ENCODE measurements at regions not wholly inside any gene's neighbourhood (a gene's known extent, or its start where the extent isn't known, plus 50 kb on each side); places are given as distances from the start of the nearest gene placed in this dataset.

DNA sequence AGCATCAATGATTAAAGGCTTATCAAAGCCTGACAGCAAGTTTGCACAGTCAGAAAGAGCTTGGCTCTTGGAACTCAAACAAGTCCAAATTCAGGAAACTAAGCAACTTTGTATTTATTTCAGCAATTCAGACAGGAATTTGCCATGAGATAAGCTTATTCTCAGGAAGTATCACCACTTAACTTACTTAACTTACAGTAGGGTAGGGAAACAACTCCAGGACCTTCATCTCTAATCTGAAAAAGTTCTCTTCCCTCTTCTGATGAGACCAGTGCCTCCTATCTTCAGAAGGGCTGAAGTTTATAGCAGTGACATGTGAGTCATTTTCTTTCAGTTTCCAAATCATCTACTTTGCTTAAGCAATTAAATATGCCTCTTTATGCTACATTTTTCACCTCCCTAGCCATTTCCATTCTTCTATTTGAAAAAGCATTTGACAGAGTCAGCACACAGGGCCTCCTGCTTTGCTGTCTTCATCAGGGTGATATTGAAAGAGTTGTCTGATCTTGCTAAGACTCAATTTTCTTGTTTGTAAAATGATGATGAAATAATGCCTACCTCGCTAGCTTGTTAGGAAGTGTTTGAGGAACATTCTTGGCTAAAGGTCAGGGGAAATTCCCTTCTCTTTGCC, 389.5 kb downstream of the RND3 start:
- Mint-ChIP-seq H3K9me3 (no peaks in the 10 kb centered on the region), H3K27ac (no peak overlapping the region), H3K27me3 (ENCODE audit: low read depth) (no peaks in the 10 kb centered on the region), H3K36me3 (ENCODE audit: insufficient read depth in 2 of 2) (no peaks in the 10 kb centered on the region), H3K4me3 (no peak overlapping the region), H3K4me1 (ENCODE audit: low read depth) (no peaks in the 10 kb centered on the region)
- DNase-seq (no peak), ATAC-seq (replicated peaks in 1 of 2) (no peak)

DNA sequence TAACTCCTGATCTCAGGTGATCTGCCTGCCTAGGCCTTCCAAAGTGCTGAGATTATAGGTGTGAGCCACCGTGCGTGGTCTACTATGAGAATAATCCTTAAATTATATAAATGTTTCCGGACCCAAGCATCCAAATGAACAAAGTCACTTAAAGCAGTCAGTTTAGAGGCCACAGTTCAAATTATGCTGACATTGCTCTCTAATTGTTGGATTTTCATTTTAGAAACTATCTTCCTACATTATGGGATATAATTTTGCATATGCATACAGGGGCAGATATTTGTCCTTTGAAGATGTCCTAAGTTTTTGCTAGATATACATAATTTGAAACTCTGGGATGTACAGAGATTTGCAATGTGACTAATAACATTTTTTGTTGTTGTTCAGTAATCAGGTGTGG, 390.1 kb downstream of the RND3 start:
- DNase-seq (no peak), ATAC-seq (replicated peaks in 1 of 2) (no peak)
- H3K27me3 Mint-ChIP-seq (ENCODE audit: low read depth): no peaks in the 10 kb centered on the region
- H3K4me1 Mint-ChIP-seq (ENCODE audit: low read depth): no peaks in the 10 kb centered on the region
- H3K4me3 Mint-ChIP-seq: no peak overlapping the region
- no peaks in the 10 kb centered on the region for H3K36me3 Mint-ChIP-seq (ENCODE audit: insufficient read depth in 2 of 2)
- H3K27ac Mint-ChIP-seq: no peak overlapping the region
- H3K9me3 Mint-ChIP-seq: no peaks in the 10 kb centered on the region

DNA sequence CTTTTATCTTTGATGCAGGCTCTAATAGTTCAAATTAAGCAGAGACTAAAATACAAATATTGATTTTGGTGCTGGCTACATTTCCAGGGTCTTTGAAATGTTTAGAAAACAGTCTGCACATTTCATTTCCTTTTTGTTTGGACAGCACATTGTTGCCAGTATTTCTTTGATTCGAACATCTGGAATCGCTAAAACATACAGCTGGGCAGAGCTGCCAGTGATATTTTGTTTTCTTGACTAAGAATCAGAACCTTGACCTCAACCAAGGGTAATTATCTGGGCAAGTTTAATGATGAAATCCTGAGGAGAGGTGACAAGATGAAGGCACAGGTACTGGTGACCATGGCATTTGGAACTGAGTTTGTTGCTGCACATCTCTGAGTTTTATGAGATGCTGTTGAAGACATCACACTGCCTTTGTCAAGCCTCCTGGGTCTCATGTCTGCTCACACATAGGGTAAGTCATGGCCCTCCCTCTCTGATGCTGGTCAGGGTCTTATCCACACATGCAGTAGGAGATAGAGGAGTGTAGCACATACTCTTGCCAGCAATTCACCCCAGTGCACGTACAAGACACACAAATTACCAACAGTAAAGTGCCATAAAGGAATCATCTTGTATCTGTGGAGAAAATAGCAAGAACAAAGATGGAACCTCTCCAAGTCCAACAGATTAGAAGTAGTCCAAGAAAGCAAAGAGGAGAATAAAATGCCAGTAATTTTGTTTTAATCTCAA, 391.9 kb downstream of the RND3 start:
- ATAC-seq (replicated peaks in 1 of 2) (no peak), DNase-seq (no peak)
- no peaks in the 10 kb centered on the region for H3K27me3 Mint-ChIP-seq (ENCODE audit: low read depth)
- no peaks in the 10 kb centered on the region for H3K9me3 Mint-ChIP-seq
- no peaks in the 10 kb centered on the region for H3K36me3 Mint-ChIP-seq (ENCODE audit: insufficient read depth in 2 of 2)
- no peaks in the 10 kb centered on the region for H3K4me1 Mint-ChIP-seq (ENCODE audit: low read depth)
- no peak overlapping the region for H3K4me3 Mint-ChIP-seq
- no peak overlapping the region for H3K27ac Mint-ChIP-seq

DNA sequence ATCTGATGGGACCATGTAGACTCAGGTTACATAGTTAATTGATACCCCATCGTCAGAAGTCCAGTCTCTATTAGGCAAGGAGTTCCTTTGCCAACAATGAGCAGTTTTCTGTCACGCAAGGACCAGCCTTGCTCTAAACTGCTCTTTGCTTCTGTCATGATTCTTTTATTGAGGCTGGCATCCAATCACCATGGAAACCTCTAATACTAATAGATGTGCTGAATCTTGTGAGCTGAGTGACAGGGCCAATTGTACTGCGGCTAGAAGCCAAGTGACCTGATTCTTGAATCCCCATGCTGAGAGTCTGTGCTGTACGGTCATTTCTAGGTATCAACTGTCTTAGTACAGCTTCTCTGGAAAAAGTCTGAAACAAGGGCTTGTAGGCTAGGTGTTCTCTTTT, 395.6 kb downstream of the RND3 start:
- H3K36me3 Mint-ChIP-seq (ENCODE audit: insufficient read depth in 2 of 2): no peaks in the 10 kb centered on the region
- no peak for ATAC-seq (replicated peaks in 1 of 2)
- H3K27me3 Mint-ChIP-seq (ENCODE audit: low read depth): no peaks in the 10 kb centered on the region
- H3K4me3 Mint-ChIP-seq: no peak overlapping the region
- no peak for DNase-seq
- H3K4me1 Mint-ChIP-seq (ENCODE audit: low read depth): no peaks in the 10 kb centered on the region
- no peak overlapping the region for H3K27ac Mint-ChIP-seq
- H3K9me3 Mint-ChIP-seq: no peaks in the 10 kb centered on the region

DNA sequence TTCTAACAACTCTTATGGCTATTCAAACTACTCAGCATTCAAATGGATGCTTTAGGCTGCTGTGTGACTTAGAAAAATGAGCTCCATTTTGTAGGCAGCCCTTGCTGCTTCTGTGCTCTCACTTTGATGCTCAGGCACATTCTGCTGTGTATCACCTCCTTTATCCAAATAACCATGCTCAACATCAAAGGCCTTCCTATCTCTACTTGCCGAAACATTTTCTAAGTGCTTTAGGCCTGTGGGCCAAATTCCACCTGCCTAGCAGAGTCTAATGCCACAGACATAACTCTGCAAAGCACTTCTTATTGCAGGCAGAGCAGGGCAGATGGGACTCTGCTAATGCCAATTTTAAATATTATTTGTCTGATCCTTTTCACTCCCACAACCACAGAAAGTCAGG, 397.4 kb downstream of the RND3 start:
- H3K27me3 Mint-ChIP-seq (ENCODE audit: low read depth): no peaks in the 10 kb centered on the region
- H3K36me3 Mint-ChIP-seq (ENCODE audit: insufficient read depth in 2 of 2): no peaks in the 10 kb centered on the region
- H3K4me3 Mint-ChIP-seq: no peak overlapping the region
- no peaks in the 10 kb centered on the region for H3K4me1 Mint-ChIP-seq (ENCODE audit: low read depth)
- DNase-seq (no peak), ATAC-seq (replicated peaks in 1 of 2) (no peak)
- no peak overlapping the region for H3K27ac Mint-ChIP-seq
- no peaks in the 10 kb centered on the region for H3K9me3 Mint-ChIP-seq

DNA sequence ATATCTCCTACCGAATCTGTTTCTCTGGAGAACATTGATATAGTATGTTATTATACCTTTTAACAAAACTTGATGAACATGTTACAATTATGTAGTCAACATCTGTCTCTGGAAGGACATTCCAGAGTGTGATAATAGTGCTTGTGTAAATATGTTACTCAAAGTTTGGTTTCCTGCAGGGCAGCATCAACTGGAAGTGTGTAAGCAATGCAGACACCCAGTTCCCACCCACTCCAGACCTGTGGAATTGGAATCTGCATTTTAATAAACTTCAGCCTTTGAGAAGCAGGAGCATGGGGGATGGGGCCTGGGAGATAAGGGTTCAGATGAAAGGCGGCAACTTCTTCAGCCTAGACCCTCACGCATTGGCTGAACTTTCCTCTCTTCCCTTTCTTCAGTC, 398.9 kb downstream of the RND3 start:
- DNase-seq (no peak), ATAC-seq (replicated peaks in 1 of 2) (no peak)
- Mint-ChIP-seq H3K27me3 (ENCODE audit: low read depth) (no peaks in the 10 kb centered on the region), H3K36me3 (ENCODE audit: insufficient read depth in 2 of 2) (no peaks in the 10 kb centered on the region), H3K27ac (no peak overlapping the region), H3K4me3 (no peak overlapping the region), H3K9me3 (peaks cover 0 to 1% of the 10 kb centered on the region in 2 donors), H3K4me1 (ENCODE audit: low read depth) (no peaks in the 10 kb centered on the region)

DNA sequence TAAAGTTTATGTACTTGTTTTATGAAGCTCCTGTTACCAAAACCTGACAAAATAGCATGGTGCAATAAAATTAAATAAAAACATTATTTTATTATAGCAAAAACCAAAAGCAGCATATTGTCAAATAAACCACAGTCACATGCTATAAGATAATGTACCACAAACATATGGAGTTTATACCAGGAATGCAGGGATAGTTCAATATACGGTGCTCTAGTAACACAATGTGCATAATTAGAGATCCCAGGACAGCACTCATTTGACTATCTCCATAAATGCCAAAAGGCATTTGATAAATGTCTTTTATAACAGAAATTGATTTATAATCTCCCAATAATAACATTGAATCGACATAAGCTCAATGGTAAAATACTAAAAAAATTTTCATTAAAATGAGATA, 402.0 kb downstream of the RND3 start:
- Mint-ChIP-seq H3K36me3 (ENCODE audit: insufficient read depth in 2 of 2) (no peaks in the 10 kb centered on the region), H3K9me3 (peaks cover 0 to 3% of the 10 kb centered on the region in 2 donors), H3K4me3 (no peak overlapping the region), H3K27me3 (ENCODE audit: low read depth) (no peaks in the 10 kb centered on the region), H3K4me1 (ENCODE audit: low read depth) (no peaks in the 10 kb centered on the region), H3K27ac (no peak overlapping the region)
- ATAC-seq (replicated peaks in 1 of 2): no peak
- no peak for DNase-seq

DNA sequence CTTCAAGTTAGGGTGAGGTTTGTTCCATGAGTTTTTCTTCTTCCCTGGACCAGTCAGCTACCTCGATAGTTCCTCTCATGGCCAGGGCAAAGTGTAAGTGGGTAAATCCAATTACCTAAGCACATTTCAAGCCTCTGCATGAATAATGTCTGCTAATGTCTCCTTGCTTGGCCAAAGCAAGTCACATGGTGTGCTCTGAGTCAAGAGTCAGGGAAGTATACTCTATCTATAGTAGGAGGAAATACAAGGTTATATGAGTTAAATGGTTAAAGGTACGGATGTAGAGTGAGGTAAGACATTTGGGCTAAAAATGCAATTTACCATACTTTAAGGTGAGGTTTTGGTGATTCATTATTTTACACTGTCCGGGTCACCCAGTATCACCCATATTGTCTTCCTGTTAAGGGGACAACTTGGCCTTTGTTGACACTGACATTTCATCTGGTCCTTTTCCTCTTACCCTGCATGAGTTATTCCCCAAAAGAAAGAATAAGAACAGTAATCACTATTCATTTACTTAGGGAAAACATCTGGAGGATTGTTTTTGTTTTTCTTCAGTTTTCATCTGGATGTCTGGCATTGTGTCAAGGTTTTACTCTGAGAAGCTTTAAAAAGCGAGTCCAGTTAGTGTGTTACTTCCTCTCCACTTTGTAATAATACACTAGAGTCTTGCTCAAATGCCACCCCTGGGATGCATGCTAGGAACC, 405.5 kb downstream of the RND3 start:
- H3K27me3 Mint-ChIP-seq (ENCODE audit: low read depth): no peaks in the 10 kb centered on the region
- no peak overlapping the region for H3K27ac Mint-ChIP-seq
- ATAC-seq (replicated peaks in 1 of 2) (no peak), DNase-seq (no peak)
- H3K36me3 Mint-ChIP-seq (ENCODE audit: insufficient read depth in 2 of 2): no peaks in the 10 kb centered on the region
- peaks cover 0 to 6% of the 10 kb centered on the region in 2 donors for H3K9me3 Mint-ChIP-seq
- H3K4me3 Mint-ChIP-seq: no peak overlapping the region
- H3K4me1 Mint-ChIP-seq (ENCODE audit: low read depth): no peaks in the 10 kb centered on the region

DNA sequence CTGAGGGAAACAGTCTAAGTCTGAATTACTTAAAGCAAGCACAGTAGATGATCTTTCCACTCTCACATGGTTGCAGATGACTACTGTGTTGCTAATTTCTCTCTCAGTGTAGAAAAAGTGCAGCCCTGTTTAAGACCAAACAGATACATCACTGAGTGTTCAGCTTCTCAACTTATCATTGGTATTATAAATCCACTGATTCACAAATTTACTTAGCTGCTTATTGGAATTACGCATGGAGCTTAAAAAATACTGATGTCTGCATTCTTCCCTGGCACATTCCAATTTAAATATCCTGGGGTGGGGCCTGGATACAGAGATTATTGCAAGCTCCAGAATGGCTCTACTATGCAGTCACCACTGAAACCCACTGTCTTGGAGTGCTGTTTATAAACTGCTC, 411.2 kb downstream of the RND3 start:
- Mint-ChIP-seq H3K27me3 (ENCODE audit: low read depth) (no peaks in the 10 kb centered on the region), H3K27ac (no peak overlapping the region), H3K4me1 (ENCODE audit: low read depth) (no peaks in the 10 kb centered on the region), H3K9me3 (peaks cover 0 to 7% of the 10 kb centered on the region in 2 donors), H3K36me3 (ENCODE audit: insufficient read depth in 2 of 2) (no peaks in the 10 kb centered on the region), H3K4me3 (no peak overlapping the region)
- DNase-seq (no peak), ATAC-seq (replicated peaks in 1 of 2) (no peak)

DNA sequence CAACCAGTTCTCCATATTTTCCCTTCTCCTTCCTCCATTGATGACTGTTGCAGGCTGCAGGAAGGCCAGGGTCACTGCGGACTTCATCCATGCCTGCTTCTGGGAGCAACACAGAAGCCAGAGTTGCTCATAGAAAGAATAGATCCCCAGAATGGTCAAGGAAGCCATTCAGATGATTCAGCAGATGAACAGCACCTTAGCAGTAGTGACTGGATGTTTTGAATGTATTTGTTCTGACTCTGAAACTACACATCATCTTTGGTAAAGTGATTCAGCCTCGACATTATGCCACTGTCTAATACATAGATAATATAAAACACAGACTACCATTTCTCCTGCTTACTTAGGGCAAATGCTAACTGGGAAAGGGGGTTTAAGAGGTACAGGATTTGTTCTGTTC, 411.6 kb downstream of the RND3 start:
- no peaks in the 10 kb centered on the region for H3K36me3 Mint-ChIP-seq (ENCODE audit: insufficient read depth in 2 of 2)
- no peak for ATAC-seq (replicated peaks in 1 of 2)
- H3K4me3 Mint-ChIP-seq: no peak overlapping the region

DNA sequence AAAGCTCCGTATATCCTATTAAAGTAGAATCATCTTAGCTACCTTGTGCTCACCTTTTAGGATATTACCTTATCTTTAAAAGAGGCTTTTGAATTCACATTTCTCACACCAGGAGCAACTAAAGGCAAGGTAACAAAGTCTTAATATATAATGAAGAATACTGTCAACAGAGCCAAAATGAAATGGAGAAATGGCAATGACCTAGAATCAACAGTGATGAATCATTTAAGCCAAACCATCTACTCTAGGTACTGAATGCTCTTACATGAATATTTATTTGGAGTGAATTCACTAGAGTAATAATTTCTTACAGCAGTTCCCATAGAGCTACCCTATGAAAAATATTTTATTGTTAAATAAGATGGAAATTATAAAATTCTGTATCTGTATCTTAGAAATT, 421.0 kb downstream of the RND3 start:
- Mint-ChIP-seq H3K9me3 (peaks cover 2 to 3% of the 10 kb centered on the region in 2 donors), H3K4me3 (no peak overlapping the region), H3K36me3 (ENCODE audit: insufficient read depth in 2 of 2) (no peaks in the 10 kb centered on the region), H3K4me1 (ENCODE audit: low read depth) (no peaks in the 10 kb centered on the region), H3K27me3 (ENCODE audit: low read depth) (no peaks in the 10 kb centered on the region), H3K27ac (no peak overlapping the region)
- ATAC-seq (replicated peaks in 1 of 2) (no peak), DNase-seq (no peak)

More for the DNA sequence above, 411.6 kb downstream of the RND3 start:
- DNase-seq: no peak
- peaks cover 0 to 7% of the 10 kb centered on the region in 2 donors for H3K9me3 Mint-ChIP-seq
- no peak overlapping the region for H3K27ac Mint-ChIP-seq
- H3K4me1 Mint-ChIP-seq (ENCODE audit: low read depth): no peaks in the 10 kb centered on the region
- H3K27me3 Mint-ChIP-seq (ENCODE audit: low read depth): no peaks in the 10 kb centered on the region

DNA sequence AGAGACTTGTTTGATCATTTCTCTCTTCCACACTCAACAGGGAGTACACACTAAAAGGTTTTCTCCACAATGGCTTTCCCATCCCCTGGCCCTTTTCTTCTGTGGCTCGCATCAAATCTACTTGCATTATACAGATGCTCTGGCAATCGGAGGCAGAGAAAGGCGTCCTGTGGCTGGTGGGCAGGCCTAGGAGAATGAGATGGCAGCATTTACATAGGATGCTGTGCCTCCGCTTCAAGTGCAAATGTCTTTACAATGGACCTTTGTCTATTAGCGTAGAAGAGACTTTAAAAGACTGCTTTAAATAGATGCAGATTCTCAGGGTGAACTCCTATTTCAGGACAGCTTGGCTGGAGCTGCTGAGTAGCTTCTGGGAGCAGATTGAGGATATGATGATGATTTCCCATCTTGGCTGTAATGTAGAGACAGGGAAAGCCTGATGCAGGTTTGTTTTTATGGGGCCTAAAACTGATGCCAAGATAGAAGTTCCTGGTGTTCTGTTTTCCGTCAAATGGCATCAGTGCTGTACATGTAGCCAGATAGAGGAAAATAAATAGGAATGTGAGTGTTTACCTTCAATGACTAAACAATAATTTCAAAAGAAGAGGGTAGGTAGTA, 423.4 kb downstream of the RND3 start:
- DNase-seq (no peak), ATAC-seq (replicated peaks in 1 of 2) (no peak)
- Mint-ChIP-seq H3K27me3 (ENCODE audit: low read depth) (no peaks in the 10 kb centered on the region), H3K36me3 (ENCODE audit: insufficient read depth in 2 of 2) (no peaks in the 10 kb centered on the region), H3K4me1 (ENCODE audit: low read depth) (no peaks in the 10 kb centered on the region), H3K4me3 (no peak overlapping the region), H3K9me3 (peaks cover 2 to 3% of the 10 kb centered on the region in 2 donors), H3K27ac (no peak overlapping the region)

DNA sequence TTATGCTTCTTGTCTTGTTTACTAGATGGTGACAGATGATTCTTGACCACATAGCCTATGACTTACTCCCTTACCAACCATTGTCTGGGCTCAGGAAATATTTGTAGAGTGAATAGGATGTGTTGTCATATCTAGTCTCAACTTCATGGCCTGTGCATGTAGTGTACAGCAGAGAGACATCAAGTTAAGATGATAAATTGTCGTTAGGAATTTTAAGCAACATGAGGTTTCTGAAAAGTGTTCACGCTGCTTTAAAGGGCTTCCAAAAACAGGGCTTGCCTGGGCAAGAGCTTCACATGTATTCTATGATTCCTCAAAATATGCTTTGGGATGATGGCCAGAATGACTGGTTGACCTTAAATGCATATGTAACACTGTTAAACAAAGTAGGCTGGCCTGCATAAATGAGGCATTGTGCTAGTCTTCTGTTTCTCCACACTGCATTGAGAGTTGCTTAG, 424.0 kb downstream of the RND3 start:
- Mint-ChIP-seq H3K4me1 (ENCODE audit: low read depth) (no peaks in the 10 kb centered on the region), H3K4me3 (no peak overlapping the region), H3K9me3 (peaks cover 2 to 3% of the 10 kb centered on the region in 2 donors), H3K27me3 (ENCODE audit: low read depth) (no peaks in the 10 kb centered on the region), H3K27ac (no peak overlapping the region), H3K36me3 (ENCODE audit: insufficient read depth in 2 of 2) (no peaks in the 10 kb centered on the region)
- DNase-seq (no peak), ATAC-seq (replicated peaks in 1 of 2) (no peak)

Measured in activated T-cell treated with anti-CD3 and anti-CD28 coated beads, Interleukin-2, amount 50 U/mL, for 72 hours (primary cell).